A673 (cell line): ENCODE measurements at regions not wholly inside any gene's neighbourhood (a gene's known extent, or its start where the extent isn't known, plus 50 kb on each side); places are given as distances from the start of the nearest gene placed in this dataset.

Experiments used
- CTCF ChIP-seq: fragments of 300-800, 200-600 bp; sonication (generic); conservative IDR thresholded peaks from 2 replicates; pipeline ENCODE4 v1.5.1; 2017; ENCODE audit warnings: low read depth, mild to moderate bottlenecking, antibody characterized with exemption, low read length, moderate library complexity, mixed read lengths
- EZH2 ChIP-seq: fragments of 200-600 bp; sonication (generic); IDR thresholded peaks from 2 replicates; pipeline ENCODE4 v1.6.1; 2017; ENCODE audit warnings: borderline replicate concordance, low read depth, mild to moderate bottlenecking, mixed read lengths, antibody characterized with exemption, low read length; ENCODE audit not compliant: poor library complexity, severe bottlenecking

- TF ChIP-seq CTCF (no peak), EZH2 (no peak)
Observed at GRCh38 chr10:83952314-83952713, 187.0 kb upstream of the GHITM start.
